ENCODE measurements at regions not wholly inside any gene's neighbourhood (a gene's known extent, or its start where the extent isn't known, plus 50 kb on each side); places are given as distances from the start of the nearest gene placed in this dataset.

- DNase-seq = no peak
Observed at GRCh38 chr2:15828576-15828975, 111.8 kb upstream of the MYCN start.

GRCh38 chr2:15829091-15829801 lies 111.1 kb upstream of the MYCN start:
- no peak for DNase-seq

- no peak for DNase-seq
Observed at GRCh38 chr2:15829985-15830384, 110.4 kb upstream of the MYCN start.

- DNase-seq = no peak
Observed at GRCh38 chr2:15830937-15831549, 109.3 kb upstream of the MYCN start.

GRCh38 chr2:15832030-15832709 lies 108.2 kb upstream of the MYCN start:
- DNase-seq = no peak

- DNase-seq = no peak
Observed at GRCh38 chr2:15832849-15833680, 107.3 kb upstream of the MYCN start.

- DNase-seq = no peak
Observed at GRCh38 chr2:15833731-15834130, 106.6 kb upstream of the MYCN start.

- DNase-seq = no peak
Observed at GRCh38 chr2:15834381-15835031, 105.8 kb upstream of the MYCN start.

- no peak for DNase-seq
Observed at GRCh38 chr2:15835991-15836688, 104.2 kb upstream of the MYCN start.

GRCh38 chr2:15836689-15837610 lies 103.4 kb upstream of the MYCN start:
- no peak for DNase-seq

- DNase-seq = no peak
Observed at GRCh38 chr2:15838481-15839090, 101.8 kb upstream of the MYCN start.

GRCh38 chr2:15839426-15840124 lies 100.8 kb upstream of the MYCN start:
- DNase-seq = no peak

GRCh38 chr2:15840148-15840547 lies 100.2 kb upstream of the MYCN start:
- DNase-seq = no peak

- DNase-seq = no peak
Observed at GRCh38 chr2:15840969-15841368, 99.4 kb upstream of the MYCN start.

GRCh38 chr2:15841776-15842560 lies 98.4 kb upstream of the MYCN start:
- DNase-seq = no peak

- no peak for DNase-seq
Observed at GRCh38 chr2:15842758-15843666, 97.3 kb upstream of the MYCN start.

- no peak for DNase-seq
Observed at GRCh38 chr2:15844211-15844801, 96.0 kb upstream of the MYCN start.

- DNase-seq = no peak
Observed at GRCh38 chr2:15845294-15845693, 95.1 kb upstream of the MYCN start.

Data from NCI-H2171 treated with DMSO at 0.1 percent for 48 hours (cell line).